ENCODE measurements at regions not wholly inside any gene's neighbourhood (a gene's known extent, or its start where the extent isn't known, plus 50 kb on each side); places are given as distances from the start of the nearest gene placed in this dataset.
A peak's percentile ranks its signal among the peaks of the same experiment; 100 is the strongest.

DNA sequence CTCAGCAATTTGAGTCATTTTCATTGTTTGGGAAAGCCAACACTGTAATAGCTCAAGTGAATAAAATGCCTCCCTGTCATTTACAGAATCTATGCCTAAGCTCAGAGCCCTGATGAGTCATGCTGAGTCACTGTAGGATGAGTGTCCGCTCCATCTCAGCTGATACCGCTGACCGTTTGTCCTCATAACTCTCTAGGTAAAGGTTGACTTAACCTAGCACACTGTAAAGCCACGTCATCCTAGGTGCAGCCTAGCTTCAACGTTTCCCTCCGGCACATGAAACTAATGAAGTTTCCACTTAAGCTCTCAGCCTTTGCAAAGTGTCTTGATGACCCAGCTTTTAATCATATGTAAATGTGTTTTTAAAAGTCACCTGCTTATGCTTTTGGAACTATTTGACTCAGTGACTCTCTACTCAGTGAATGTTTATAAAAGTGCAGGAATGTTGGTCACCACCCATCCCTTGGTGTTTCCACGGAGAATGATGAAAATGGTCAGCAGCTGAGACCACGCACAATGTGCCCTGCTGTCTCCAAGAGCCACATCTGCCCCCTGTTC, 154.0 kb downstream of the PMAIP1 start:
- TF ChIP-seq FOSL2 (IDR thresholded peaks at IDR 0.05; ENCODE audit: borderline replicate concordance, low read depth) (peak; percentile 100), CTCF (IDR thresholded peaks at IDR 0.05) (no peak), TAF1 (IDR thresholded peaks at IDR 0.05; ENCODE audit: borderline replicate concordance, low read depth, low read length) (no peak), EP300 (IDR thresholded peaks at IDR 0.05; ENCODE audit: borderline replicate concordance in 1 of 2, low read depth in 1 of 2, low read length in 1 of 2) (peak; percentile 28 to 94; a peak in 2 of 4 replicates), EZH2phosphoT487 (IDR thresholded peaks at IDR 0.05; ENCODE audit: borderline replicate concordance, low read depth) (no peak)
